ENCODE measurements at regions not wholly inside any gene's neighbourhood (a gene's known extent, or its start where the extent isn't known, plus 50 kb on each side); places are given as distances from the start of the nearest gene placed in this dataset.

DNA sequence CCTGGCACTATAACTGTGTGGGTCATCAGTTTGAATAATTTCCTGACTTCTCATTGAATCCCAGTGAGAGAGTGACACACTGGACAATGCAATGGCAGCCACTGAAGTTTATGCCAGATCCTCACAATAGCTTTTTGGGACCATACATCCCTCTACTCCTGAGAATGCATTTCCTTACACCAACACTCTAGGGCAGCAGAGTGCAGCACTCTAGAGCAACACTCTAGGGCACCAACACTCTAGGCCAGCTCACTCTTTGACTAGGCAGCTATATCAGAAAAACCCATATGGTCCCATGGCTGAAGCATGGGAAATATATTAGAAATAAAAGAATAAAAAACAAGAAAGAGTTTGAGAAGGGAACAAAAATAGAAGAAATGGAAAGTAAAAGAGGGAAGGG lies 309.2 kb downstream of the MAP2K6 start:
- TF ChIP-seq POLR2AphosphoS5 (IDR thresholded peaks at IDR 0.05) (no peak), POLR2A (IDR thresholded peaks at IDR 0.05) (no peak), CTCF (IDR thresholded peaks at IDR 0.05) (no peak)

Measured in breast epithelium (tissue), 3 donors.